Peyer's patch (tissue), 4 donors: ENCODE measurements at regions not wholly inside any gene's neighbourhood (a gene's known extent, or its start where the extent isn't known, plus 50 kb on each side); places are given as distances from the start of the nearest gene placed in this dataset.

Experiments
- DNase-seq, 3 donors: peaks; one replicate each; pipeline ENCODE4 v3.0.0-alpha.2; 2017 to 2019
- H3K27ac ChIP-seq, 4 donors: fragments of 200-600 bp; sonication (generic); one replicate each; pipeline ENCODE4 v1.5.1; 2016 to 2019
- H3K27me3 ChIP-seq, 2 donors: fragments of 200-600 bp; sonication (generic); one replicate each; pipeline ENCODE4 v1.5.1; 2019
- H3K36me3 ChIP-seq, 3 donors: fragments of 200-600 bp; sonication (generic); one replicate each; pipeline ENCODE4 v1.5.1; 2016 to 2019
- H3K4me1 ChIP-seq, 4 donors: fragments of 200-600 bp; sonication (generic); one replicate each; pipeline ENCODE4 v1.5.1; 2016 to 2019
- H3K4me3 ChIP-seq, 4 donors: fragments of 200-600 bp; sonication (generic); 1 replicate in 3 of 4; 2 replicates in 1 of 4; pipeline ENCODE4 v1.5.1; 2016 to 2019; ENCODE audit warnings: mild to moderate bottlenecking in 1 of 4
- H3K9me3 ChIP-seq, 4 donors: fragments of 200-600 bp; sonication (generic); one replicate each; pipeline ENCODE4 v1.5.1; 2016 to 2019; ENCODE audit warnings: mild to moderate bottlenecking in 1 of 4
- CTCF ChIP-seq, 6 experiments: fragments of 450-650 bp in 4 of 6; fragments of 200-600 bp in 2 of 6; sonication (generic) in 1 of 6; IDR thresholded peaks; one replicate each; pipeline ENCODE4 v1.5.1; 2017 to 2019; ENCODE audit warnings: antibody characterized with exemption in 6 of 6, mild to moderate bottlenecking in 3 of 6, moderate library complexity in 1 of 6
- POLR2A ChIP-seq, 2 donors: fragments of 450-650 bp; IDR thresholded peaks; one replicate each; pipeline ENCODE4 v1.5.1; 2017; ENCODE audit warnings: antibody characterized with exemption in 2 of 2, mild to moderate bottlenecking in 2 of 2, moderate library complexity in 2 of 2

GRCh38 chr3:87486115-87486514, 209.7 kb upstream of the POU1F1 start:
- DNase-seq: no peak
- Histone ChIP-seq H3K9me3 (no peaks in the 10 kb centered on the region), H3K27ac (no peak overlapping the region), H3K4me3 (no peak overlapping the region), H3K4me1 (no peaks in the 10 kb centered on the region), H3K27me3 (no peaks in the 10 kb centered on the region), H3K36me3 (no peaks in the 10 kb centered on the region)
- no peak for TF ChIP-seq CTCF (IDR thresholded peaks at IDR 0.05)

- Histone ChIP-seq H3K36me3 (no peaks in the 10 kb centered on the region), H3K4me3 (no peak overlapping the region), H3K27ac (no peak overlapping the region), H3K9me3 (no peaks in the 10 kb centered on the region), H3K4me1 (no peaks in the 10 kb centered on the region), H3K27me3 (no peaks in the 10 kb centered on the region)
- TF ChIP-seq CTCF (IDR thresholded peaks at IDR 0.05): no peak
- TF ChIP-seq POLR2A (IDR thresholded peaks at IDR 0.05): no peak
- no peak for DNase-seq
These were observed 202.3 kb upstream of the POU1F1 start for GRCh38 chr3:87478716-87479115.

- Histone ChIP-seq H3K4me3 (no peak overlapping the region), H3K4me1 (no peaks in the 10 kb centered on the region), H3K9me3 (no peaks in the 10 kb centered on the region), H3K36me3 (no peaks in the 10 kb centered on the region), H3K27me3 (no peaks in the 10 kb centered on the region), H3K27ac (no peak overlapping the region)
- no peak for TF ChIP-seq CTCF (IDR thresholded peaks at IDR 0.05)
- no peak for TF ChIP-seq POLR2A (IDR thresholded peaks at IDR 0.05)
- no peak for DNase-seq
These were observed 197.6 kb upstream of the POU1F1 start for GRCh38 chr3:87473944-87474343.

GRCh38 chr3:87468938-87469337, 192.6 kb upstream of the POU1F1 start:
- H3K9me3 ChIP-seq: no peaks in the 10 kb centered on the region
- TF ChIP-seq CTCF (IDR thresholded peaks at IDR 0.05) (no peak), POLR2A (IDR thresholded peaks at IDR 0.05) (no peak)
- no peak for DNase-seq
- no peak overlapping the region for H3K27ac ChIP-seq
- no peaks in the 10 kb centered on the region for H3K27me3 ChIP-seq
- no peaks in the 10 kb centered on the region for H3K4me1 ChIP-seq
- no peak overlapping the region for H3K4me3 ChIP-seq
- no peaks in the 10 kb centered on the region for H3K36me3 ChIP-seq

GRCh38 chr3:87468235-87468634, 191.9 kb upstream of the POU1F1 start:
- DNase-seq: no peak
- TF ChIP-seq POLR2A (IDR thresholded peaks at IDR 0.05) (no peak), CTCF (IDR thresholded peaks at IDR 0.05) (no peak)
- Histone ChIP-seq H3K27ac (no peak overlapping the region), H3K4me1 (no peaks in the 10 kb centered on the region), H3K36me3 (no peaks in the 10 kb centered on the region), H3K9me3 (no peaks in the 10 kb centered on the region), H3K4me3 (no peak overlapping the region), H3K27me3 (no peaks in the 10 kb centered on the region)

- DNase-seq: no peak
- H3K4me3 ChIP-seq: no peak overlapping the region
- no peaks in the 10 kb centered on the region for H3K4me1 ChIP-seq
- H3K27me3 ChIP-seq: no peaks in the 10 kb centered on the region
- no peaks in the 10 kb centered on the region for H3K36me3 ChIP-seq
- no peak overlapping the region for H3K27ac ChIP-seq
- TF ChIP-seq CTCF (IDR thresholded peaks at IDR 0.05): no peak
- TF ChIP-seq POLR2A (IDR thresholded peaks at IDR 0.05): no peak
- no peaks in the 10 kb centered on the region for H3K9me3 ChIP-seq
These were observed 185.8 kb upstream of the POU1F1 start for GRCh38 chr3:87462228-87462627.
